Right lobe of liver (tissue), 4 donors: ENCODE measurements at regions not wholly inside any gene's neighbourhood (a gene's known extent, or its start where the extent isn't known, plus 50 kb on each side); places are given as distances from the start of the nearest gene placed in this dataset.

ENCODE experiments used
- POLR2A ChIP-seq: fragments of 450-650 bp; IDR thresholded peaks from one replicate; pipeline ENCODE4 v1.6.1; 2017; ENCODE audit warnings: antibody characterized with exemption, mild to moderate bottlenecking
- TF ChIP-seq, protein P1 (sequence below), 4 donors: fragments of 200-600 bp in 3 of 4; fragments of 450-650 bp in 1 of 4; IDR thresholded peaks; one replicate each; pipeline versions ENCODE4 v1.5.1 to v1.8.0; 2016 to 2022; ENCODE audit warnings: antibody characterized with exemption in 4 of 4, mild to moderate bottlenecking in 2 of 4
- donor health status: DM: no; HTN: no; CAD: no.
- donor health status: DM: no; HTN: no; CAD: no.
- donor health status: DM: no; HTN: yes; CAD: no.

DNA sequence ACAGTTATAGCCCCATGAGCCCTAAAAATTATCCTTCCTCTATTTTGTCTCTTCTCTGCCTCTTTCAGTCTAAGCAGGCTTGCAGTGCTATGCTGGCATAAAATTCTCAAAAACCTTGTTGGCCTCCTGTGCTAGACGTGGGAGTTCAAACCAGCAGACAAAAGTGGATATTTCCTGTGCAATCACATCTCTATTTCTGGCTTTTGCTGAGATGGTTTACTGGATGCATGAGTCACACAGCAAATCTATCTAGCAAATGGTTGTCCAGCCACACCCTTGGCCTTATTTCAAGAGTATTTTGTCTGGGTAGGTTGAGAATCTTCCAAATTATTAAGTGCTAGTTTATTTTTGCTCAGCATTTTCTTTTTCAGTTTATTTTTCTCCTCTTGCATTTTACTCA is 370.8 kb downstream of the CDC14C start:
- TF ChIP-seq, protein P1, sequence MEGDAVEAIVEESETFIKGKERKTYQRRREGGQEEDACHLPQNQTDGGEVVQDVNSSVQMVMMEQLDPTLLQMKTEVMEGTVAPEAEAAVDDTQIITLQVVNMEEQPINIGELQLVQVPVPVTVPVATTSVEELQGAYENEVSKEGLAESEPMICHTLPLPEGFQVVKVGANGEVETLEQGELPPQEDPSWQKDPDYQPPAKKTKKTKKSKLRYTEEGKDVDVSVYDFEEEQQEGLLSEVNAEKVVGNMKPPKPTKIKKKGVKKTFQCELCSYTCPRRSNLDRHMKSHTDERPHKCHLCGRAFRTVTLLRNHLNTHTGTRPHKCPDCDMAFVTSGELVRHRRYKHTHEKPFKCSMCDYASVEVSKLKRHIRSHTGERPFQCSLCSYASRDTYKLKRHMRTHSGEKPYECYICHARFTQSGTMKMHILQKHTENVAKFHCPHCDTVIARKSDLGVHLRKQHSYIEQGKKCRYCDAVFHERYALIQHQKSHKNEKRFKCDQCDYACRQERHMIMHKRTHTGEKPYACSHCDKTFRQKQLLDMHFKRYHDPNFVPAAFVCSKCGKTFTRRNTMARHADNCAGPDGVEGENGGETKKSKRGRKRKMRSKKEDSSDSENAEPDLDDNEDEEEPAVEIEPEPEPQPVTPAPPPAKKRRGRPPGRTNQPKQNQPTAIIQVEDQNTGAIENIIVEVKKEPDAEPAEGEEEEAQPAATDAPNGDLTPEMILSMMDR (IDR thresholded peaks at IDR 0.05): no peak
- TF ChIP-seq POLR2A: no peak
